Hematopoietic multipotent progenitor cell (in vitro differentiated cells): ENCODE measurements at regions not wholly inside any gene's neighbourhood (a gene's known extent, or its start where the extent isn't known, plus 50 kb on each side); places are given as distances from the start of the nearest gene placed in this dataset.

Experiments
- DNase-seq, 3 donors: peaks; one replicate each; pipeline ENCODE4 v3.0.0-alpha.2; 2011 to 2015; ENCODE audit warnings: low read depth in 2 of 3, low spot score in 2 of 3

DNA sequence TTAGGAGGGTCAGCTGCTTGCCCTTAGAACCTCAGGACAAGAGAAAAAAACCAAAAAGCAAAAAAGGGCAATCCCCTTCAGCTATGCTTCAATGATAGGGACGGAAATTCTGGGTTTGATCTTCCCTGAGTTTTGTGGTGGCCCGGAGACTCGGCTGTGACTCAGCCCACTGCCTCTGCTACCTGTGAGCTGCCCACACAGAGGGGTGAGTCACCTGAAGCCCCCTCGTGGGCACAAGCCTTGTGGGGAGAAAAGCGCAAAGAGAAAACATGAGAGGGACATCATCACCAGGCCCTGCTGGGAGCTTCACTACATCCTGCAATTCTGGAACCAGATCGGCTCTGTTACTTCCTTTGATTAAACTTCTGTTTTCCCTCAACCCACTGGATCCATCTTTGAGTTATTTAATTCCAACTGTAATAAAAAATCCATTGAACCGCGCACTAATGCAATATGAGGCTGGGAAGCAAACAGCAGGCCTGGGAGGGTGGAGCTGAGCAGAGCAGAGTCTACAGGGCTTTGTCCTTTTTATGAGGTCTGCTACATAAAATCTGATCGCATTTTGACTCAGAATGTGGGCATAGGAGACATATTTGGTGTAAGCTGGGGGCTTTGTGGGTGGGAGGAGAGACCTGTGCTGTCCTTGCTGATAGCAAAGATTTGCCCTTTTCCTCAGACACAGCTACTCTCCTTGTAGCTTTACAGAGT is 58.7 kb upstream of the STUM start:
- DNase-seq: no peak

DNA sequence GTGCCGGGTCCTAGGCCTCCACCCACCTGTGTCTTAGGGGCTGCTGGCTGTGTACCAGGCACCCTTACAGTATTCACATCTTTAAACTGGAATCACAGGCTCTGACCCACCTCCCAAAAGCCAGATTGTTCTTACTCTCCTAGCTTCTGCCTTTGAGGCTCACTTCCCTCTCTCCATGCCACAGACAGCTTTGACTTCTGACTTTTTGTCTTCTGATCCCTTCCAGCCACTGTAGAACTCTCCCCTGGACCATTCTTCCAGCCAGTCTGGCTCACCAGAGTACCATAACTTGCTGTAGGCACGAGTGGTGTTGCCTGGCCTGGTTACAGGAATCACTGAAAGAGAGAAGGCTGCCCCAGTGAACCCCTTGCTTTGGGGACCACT is 58.1 kb upstream of the STUM start:
- no peak for DNase-seq

DNA sequence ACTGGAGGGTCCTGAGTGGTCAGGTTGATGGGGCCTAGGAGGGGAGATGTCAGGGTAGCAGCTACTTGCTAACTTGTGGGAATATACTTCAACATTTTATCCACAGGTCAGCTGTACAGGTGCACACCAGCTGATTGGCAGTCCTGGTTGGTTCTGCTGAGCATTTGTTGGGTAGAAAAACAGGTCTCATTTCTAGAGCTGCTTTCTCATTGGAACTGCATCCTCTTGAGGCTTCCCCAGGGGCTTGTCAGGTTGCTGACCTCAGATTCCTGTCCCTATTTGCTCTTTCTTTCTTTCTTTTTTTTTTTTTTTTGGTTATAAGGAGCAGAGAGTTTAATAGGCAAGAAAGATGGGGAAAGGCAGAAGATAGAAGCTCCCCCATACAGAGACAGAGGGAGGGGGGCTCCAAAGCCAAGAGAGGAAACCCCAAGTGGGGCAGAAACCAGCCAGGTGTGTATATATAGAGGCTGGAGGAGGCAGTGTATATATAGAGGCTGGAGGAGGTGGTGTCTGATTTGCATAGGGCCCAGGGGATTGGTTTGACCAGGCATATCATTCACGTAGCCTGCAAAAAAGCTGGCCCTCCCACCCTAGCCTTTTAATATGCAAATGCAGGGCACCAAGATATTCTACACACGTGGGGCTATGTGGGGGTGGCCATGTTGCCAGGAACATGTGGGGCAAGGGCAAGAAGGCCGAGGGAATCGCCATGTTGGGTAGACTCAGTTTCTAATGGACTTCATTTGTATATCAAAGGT is 57.3 kb upstream of the STUM start:
- no peak for DNase-seq

DNA sequence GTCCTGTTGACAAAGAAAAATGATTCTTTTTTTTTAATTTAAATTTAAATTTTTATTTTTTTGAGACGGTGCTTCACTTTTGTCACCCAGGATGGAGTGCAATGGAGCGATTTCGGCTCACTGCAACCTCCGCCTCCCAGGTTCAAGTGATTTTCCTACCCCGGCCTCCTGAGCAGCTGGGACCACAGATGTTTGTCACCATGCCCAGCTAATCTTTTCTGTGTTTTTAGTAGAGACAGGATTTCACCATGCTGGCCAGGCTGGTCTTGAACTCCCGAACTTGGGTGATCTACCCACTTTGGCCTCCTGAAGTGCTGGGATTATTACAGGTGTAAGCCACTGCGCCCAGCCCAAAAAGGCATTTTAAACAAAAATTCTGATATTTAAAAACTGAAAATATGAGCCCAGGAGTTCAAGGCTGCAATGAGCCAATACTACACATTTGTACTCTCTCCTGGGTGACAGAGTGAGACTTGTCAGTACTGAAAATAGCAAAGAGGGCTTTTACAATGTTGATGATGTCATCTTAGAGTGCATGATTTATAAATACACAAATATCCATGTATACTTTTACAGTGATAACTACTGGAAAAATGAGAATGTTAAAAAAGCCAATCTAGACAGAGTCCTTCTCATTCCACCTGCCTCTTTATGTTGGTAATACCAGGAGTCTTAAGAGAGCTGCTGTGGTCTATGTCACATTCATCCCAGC is 56.0 kb upstream of the STUM start:
- DNase-seq: no peak

DNA sequence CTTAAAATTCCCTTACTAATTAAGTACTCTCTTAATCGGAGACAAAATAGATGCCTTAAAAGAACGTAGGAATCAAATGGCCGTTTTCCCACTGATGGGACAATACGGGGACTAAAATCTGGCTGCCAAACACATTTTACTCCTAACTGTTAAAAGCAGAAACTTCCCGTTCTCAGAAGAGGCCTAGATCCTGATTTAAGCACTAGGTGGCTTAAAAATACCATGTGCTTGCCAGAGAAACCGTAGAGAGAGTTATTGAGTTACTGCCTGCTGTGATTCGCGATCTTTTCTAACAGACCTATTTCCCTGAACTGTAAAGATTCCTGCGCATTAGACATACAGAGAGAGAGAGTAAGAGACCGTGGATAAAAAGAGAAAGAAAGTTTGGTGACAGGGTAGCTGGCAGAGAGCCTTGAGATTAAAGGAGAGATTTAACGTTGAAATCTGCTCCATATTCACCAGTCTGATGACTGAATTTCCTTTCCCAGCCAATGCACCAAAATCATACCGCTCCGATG is 54.4 kb upstream of the STUM start:
- DNase-seq: no peak

DNA sequence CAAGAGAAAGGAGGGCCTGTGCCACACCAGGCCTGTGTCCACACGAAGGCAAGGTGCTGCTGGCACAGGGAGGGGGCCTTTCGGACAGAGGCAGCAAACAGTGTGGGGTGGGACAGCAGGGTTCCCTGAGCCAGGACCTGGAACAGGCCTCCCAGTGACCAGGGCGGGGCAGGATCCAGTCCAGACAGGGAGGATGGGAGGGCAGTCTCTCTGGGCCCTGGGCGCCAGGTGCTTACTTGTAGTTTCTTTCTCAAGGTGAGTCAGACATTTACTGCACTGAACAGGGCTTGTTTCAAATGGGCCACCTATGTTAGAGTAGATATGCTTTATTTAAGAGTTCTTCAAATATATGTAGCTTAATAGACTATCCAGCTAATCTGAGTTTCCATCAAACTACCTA is 52.8 kb upstream of the STUM start:
- DNase-seq: no peak

DNA sequence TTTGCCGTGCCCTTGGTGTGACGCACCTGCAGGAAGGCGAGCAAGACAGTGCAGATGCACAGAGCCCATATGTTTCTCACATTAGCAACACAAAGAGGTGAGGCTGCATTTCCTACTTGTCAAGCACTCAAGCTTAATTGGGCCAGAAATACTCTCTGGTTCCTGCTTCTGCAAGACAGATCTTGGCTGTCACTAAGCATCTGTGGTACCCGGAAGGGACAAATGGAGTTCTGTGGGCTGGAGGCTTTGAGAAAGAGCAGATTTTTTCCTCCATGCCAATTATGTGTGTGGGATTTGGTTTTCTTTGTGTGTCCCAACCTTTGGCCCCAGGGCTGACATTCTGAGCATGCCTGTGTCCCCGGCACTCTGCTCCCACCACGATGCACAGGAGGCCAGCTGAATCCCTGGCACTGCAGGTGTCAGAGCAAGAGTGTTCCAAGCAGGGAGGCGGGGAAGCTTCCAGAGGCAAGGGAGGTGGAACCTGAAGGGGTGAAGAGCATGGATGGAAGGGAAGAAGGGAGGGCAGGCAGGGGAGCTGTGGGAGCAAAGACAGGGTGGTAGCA is 52.0 kb upstream of the STUM start:
- no peak for DNase-seq

DNA sequence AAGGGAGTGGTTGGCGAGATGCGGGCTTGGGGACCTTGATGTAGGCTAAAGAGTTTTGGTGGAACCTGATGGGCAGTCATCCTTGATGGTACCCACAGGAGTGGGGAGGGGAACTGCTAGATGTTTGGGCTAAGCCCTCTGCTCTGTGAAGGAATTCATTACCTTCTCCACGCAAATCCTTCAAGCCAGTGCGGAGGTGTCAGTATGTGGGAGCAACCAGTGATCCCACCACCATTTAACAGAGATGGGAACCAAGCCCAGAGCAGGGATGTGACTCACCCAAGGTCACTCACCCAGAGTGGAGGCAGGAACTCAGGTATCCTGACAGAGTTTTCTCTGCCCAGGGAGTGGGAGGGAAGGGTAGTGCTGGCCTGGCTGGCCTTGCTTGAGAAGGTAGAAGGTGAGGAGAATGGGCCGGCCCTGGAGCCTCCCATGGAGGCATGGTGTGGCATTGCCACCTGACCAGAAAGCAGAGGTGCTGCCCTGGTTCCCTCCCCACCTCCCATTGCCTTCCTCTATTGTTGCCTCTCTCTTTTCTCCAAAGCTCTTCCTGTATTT is 51.2 kb upstream of the STUM start:
- DNase-seq: no peak

DNA sequence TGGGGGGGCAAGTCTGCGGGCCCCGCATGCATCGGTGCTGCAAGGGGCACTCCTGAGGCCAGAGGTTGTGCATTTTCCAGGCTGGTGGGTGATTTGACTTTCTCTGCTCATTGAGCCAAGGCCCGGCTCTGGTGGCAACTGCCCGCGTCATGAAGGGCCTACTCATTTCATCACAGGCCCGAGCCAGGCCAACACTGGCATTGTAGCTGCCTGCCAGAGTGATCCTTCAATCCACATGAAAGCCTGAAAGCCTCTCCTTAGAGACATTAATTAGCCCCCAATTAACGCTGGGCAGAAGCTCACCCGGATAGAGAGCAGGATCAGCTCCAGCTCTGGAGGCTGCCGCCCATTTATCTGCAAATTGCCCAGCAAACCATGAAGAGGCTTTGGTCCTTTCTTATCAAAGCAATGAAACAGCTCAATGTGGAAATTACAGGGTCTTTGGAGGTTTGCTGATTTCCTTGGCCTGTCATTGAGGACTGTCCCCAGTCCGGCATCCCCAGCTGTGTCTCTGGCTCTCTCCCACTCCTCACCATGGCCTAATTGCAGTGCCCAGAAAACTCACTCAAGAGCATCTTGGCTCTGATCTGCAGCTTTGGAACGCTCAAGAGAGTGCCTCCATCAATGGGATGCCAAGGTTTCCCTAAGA is 50.4 kb upstream of the STUM start:
- DNase-seq: no peak

DNA sequence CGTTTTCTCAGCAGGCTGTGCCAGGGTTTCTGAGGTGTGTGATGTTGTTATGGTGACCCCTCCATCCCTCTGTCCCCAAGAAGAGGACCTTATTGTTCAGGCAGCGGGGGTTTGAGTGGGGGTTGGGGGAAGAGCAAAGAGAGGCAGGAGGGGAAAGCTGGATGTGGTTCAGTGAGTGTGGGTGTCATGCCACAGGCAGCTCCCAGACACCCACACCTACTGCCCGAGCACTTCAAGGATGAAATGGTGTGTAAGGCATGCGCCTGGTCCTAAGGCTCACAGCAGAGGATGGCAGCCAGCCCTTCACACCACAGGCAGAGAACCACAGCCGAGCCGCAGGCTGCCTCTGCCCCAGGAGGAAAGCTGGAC is 49.9 kb upstream of the STUM start:
- DNase-seq: no peak
